ENCODE measurements at regions not wholly inside any gene's neighbourhood (a gene's known extent, or its start where the extent isn't known, plus 50 kb on each side); places are given as distances from the start of the nearest gene placed in this dataset.
"Not testable (repeated sequence)": the region's sequence is repeated elsewhere in the genome, so short reads cannot be mapped to it uniquely, and the experiment has no call there.

DNA sequence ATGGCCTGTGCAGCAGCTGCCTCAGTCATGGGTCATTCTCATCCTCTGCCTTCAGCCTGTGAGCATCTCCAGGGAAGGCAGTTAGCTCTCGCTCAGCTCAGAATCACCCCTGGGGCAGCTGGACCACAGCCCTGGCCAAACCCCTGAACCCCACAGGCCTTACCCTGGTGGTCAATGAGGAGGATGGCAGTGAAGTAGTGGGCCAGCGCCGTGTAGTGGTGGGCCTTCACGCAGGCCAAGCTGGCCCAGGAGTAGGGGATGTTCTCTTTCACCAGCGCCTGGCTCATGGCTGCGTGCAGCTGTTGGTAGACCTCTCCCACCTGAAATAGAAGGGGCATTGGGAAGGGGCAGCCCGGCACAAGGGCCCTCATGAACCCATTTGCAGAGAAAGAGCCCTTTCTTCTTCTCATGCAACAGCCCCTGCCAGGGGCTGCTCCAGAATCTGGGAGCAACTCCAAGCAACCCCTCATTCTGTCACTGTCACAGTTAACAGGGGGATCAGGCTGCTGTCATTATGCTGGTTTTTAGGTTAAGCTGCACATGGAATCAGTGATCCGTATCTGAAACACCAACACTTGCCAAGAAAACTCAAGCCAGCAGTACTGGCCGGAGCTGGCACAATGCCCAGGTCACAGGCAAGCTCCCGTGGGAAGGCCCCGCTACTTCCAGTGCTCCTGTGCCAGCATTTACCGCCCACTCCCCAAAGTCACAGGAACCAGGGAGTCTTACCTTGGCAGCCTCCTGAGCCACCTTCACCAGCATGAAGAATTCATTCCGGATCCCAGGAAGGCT, 290.2 kb downstream of the GOLGA6L6 start:
- not testable (repeated sequence) for DNase-seq (ENCODE audit: low read depth); H3K27me3 ChIP-seq (ENCODE audit: control insufficient read depth, insufficient read depth, low read length); H3K36me3 ChIP-seq (ENCODE audit: control insufficient read depth, insufficient read depth, low read length); H3K4me3 ChIP-seq (ENCODE audit: low read depth, low read length)

DNA sequence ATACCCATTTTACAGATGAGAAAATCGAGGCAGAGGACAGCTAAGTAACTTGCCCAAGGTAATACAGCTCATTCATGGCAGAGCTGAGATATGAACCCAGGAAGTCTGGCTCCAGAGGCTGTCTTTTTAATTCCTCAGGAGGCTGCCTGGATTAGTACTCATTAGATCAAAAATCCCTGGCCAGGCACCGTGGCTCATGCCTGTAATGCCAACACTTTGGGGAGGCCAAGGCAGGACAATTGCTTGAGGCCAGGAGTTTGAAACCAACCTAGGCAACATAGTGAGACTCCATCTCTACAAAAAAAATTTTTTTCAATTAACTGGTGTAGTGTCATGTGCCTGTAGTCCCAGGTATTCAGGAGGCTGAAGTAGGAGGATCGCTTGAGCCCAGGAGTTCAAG, 291.4 kb downstream of the GOLGA6L6 start:
- not testable (repeated sequence) for H3K36me3 ChIP-seq (ENCODE audit: control insufficient read depth, insufficient read depth, low read length); DNase-seq (ENCODE audit: low read depth); H3K4me3 ChIP-seq (ENCODE audit: low read depth, low read length); H3K27me3 ChIP-seq (ENCODE audit: control insufficient read depth, insufficient read depth, low read length)

DNA sequence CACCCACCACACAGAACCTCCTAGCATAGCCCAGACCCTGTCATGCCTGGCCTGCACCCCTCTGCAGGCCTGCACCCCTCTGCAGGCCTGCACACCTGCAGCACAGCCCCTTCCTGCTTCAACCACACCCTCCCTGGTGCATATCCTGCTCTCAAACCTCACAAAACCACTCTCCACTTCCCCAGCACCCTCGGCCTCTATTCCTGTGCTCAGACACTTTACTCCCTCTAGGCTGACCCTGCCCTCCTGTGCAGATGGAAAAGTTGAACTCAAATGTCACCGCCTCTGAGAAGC, 292.0 kb downstream of the GOLGA6L6 start:
- H3K27me3 ChIP-seq (ENCODE audit: control insufficient read depth, insufficient read depth, low read length); DNase-seq (ENCODE audit: low read depth); H3K4me3 ChIP-seq (ENCODE audit: low read depth, low read length); H3K36me3 ChIP-seq (ENCODE audit: control insufficient read depth, insufficient read depth, low read length): not testable (repeated sequence)

DNA sequence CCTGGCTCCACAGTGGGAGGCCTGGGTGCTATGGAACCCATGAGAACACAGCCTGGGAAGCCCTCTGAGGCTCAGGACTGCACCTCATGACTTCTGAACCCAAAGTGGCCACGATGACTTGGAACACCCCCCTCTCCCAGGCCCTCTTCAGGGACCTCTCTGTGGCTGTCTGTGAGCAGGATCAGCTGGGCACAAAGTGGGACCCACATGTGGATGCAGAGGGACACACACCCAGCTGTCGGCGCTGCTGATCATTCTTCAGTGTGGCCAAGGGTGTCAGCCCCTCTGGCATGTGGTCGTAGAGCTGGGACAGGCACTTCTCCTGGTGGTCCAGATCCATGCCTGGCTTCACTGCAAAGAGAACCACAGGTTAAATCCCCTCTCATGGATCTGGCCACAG, 293.2 kb downstream of the GOLGA6L6 start:
- H3K4me3 ChIP-seq (ENCODE audit: low read depth, low read length); H3K27me3 ChIP-seq (ENCODE audit: control insufficient read depth, insufficient read depth, low read length); DNase-seq (ENCODE audit: low read depth); H3K36me3 ChIP-seq (ENCODE audit: control insufficient read depth, insufficient read depth, low read length): not testable (repeated sequence)

DNA sequence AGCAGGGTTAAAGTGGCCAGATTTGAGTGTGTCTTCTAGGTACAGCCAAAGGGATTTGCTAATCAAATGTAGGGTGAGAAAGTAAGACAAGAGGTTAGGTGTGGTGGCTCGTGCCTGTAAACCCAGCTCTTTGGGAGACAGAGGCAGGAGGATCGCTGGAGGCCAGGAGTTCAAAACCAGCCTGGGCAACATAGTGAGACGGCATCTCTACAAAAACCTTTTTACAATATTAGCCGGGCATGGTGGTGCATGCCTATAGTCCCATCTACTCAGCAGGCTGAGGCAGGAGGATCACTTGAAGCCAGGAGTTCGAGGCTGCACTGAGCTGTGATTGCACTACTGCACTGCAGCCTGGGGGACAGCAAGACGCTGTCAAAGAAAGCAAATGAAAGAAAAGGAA, 294.5 kb downstream of the GOLGA6L6 start:
- not testable (repeated sequence) for DNase-seq (ENCODE audit: low read depth); H3K4me3 ChIP-seq (ENCODE audit: low read depth, low read length); H3K36me3 ChIP-seq (ENCODE audit: control insufficient read depth, insufficient read depth, low read length); H3K27me3 ChIP-seq (ENCODE audit: control insufficient read depth, insufficient read depth, low read length)

DNA sequence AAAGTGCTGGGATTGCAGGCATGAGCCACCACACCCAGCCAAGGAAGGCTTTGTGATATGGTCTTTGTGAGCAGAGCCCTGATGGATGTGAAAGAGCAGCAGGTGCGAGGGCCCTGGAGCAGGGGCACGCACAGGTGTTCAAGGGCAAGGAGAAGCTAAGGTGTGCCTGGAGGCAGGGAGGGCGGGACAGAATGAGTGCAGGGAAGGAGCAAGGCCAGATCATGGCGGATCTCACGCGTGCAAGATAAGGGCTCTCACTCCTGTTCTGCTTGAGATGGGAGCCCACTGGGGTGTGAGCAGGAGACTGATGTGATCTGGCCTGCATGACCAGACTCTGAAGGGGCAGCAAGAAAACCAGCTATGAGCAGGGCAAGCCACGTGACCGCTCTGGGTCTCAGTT, 295.0 kb downstream of the GOLGA6L6 start:
- H3K27me3 ChIP-seq (ENCODE audit: control insufficient read depth, insufficient read depth, low read length); H3K36me3 ChIP-seq (ENCODE audit: control insufficient read depth, insufficient read depth, low read length); H3K4me3 ChIP-seq (ENCODE audit: low read depth, low read length); DNase-seq (ENCODE audit: low read depth): not testable (repeated sequence)

DNA sequence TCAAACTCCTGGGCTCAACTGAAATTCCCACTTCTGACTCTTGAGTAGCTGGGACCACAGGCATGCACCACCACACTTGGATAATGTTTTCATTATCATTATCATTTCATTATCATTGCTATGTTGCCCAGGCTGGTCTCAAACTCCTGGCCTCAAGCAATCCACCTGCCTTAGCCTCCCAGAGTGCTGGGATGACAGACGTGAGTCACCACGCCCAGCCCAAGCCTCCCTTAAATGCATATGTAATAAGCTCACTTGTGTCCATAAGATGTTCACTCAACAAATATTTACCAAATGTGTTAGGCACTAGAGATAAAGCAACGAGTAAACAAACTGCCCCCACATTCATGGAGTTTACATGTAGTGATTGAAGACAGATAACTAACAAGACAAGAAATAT, 295.7 kb downstream of the GOLGA6L6 start:
- not testable (repeated sequence) for H3K4me3 ChIP-seq (ENCODE audit: low read depth, low read length); H3K27me3 ChIP-seq (ENCODE audit: control insufficient read depth, insufficient read depth, low read length); H3K36me3 ChIP-seq (ENCODE audit: control insufficient read depth, insufficient read depth, low read length); DNase-seq (ENCODE audit: low read depth)

DNA sequence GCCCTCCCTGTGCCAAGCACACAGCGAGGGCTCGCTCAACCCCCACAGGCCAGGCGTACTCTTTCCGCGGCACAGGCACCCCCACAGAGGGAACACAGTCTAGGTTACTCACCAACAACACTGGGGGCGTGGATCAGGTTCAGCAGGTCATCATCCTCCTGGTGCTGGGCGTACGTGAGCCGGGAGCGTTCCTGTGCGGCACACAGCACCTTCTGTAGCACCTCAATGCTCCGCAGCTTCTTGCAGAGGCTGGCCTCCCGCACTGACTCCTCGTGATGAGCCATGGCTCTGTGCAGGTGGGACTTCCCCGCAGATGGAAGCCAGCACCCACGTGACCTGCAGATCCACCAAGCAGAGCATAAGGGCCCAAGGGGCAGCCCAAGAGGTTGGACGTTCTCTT, 296.8 kb downstream of the GOLGA6L6 start:
- not testable (repeated sequence) for DNase-seq (ENCODE audit: low read depth); H3K36me3 ChIP-seq (ENCODE audit: control insufficient read depth, insufficient read depth, low read length); H3K4me3 ChIP-seq (ENCODE audit: low read depth, low read length); H3K27me3 ChIP-seq (ENCODE audit: control insufficient read depth, insufficient read depth, low read length)

DNA sequence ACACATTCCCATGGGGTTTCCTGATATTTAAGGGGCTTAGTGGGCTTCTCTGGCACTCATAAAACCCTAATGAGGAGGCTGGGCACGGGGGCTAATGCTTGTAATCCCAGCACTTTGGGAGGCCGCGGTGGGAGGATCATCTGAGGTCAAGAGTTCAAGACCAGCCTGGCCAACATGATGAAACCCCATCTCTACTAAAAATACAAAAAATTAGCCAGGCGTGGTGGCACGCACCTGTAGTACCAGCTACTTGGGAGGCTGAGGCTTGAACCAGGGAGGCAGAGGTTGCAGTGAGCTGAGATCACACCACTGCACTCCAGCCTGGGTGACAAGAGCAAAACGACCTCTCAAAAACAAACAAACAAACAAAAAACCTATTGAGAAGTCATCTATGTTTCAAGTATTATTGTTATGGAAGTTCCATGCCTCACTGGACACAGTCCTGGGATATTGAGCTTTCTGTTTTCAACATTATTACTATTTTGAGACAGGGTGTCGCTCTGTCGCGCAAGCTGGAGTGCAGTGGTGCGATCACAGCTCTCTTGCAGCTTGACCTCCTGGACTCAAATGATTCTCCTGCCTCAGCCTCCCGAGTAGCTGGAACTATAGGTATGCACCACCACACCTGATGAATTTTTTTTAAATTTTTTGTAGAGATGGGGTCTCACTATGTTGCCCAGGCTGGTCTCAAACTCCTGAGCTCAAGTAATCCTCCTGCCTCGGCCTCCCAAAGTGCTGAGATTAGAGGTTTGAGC, 297.9 kb downstream of the GOLGA6L6 start:
- not testable (repeated sequence) for H3K4me3 ChIP-seq (ENCODE audit: low read depth, low read length); H3K27me3 ChIP-seq (ENCODE audit: control insufficient read depth, insufficient read depth, low read length); H3K36me3 ChIP-seq (ENCODE audit: control insufficient read depth, insufficient read depth, low read length); DNase-seq (ENCODE audit: low read depth)

DNA sequence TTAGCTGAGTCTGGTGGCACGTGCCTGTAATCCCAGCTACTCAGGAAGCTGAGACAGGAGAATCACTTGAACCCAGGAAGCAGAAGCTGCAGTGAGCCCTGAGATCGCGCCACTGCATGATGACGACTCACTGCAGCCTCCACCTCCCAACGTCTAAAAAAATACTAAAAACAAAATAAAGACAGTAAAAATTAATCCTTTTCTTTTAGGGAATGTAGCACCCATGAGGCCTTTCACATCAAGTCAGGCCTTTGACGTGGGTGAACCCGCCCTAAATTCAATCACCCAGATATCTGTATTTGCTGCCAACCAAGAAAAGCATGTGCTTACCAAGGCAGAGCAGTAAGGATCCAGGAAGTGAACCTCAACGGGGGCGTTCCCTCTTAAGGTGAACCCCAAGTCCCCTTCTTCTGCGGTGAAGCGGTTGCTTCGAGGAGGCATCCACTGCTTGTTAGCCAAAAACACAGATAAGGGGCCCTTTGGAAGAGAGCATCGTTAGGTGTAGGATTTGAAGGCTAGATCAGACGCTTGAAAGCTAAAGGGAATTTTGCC, 301.2 kb downstream of the GOLGA6L6 start:
- H3K4me3 ChIP-seq (ENCODE audit: low read depth, low read length); H3K36me3 ChIP-seq (ENCODE audit: control insufficient read depth, insufficient read depth, low read length); H3K27me3 ChIP-seq (ENCODE audit: control insufficient read depth, insufficient read depth, low read length); DNase-seq (ENCODE audit: low read depth): not testable (repeated sequence)

DNA sequence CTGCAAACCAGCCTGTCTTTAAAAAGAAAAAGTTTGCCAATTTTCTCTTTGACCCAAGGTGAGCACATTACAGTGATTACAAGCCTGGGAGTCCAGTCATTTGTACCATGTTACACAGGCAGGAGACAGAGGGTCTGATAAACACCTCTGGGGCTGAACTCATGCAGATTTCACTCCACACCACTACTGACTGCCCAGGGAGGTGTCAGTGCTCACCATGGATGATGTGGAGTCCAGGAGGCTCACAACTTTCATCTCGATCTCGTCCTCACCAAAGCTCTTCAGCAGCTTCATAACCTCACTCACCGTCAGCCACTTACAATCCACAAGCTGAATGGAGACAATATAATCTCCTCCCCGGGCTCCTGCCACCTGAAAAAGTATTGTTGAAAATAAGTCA, 302.4 kb downstream of the GOLGA6L6 start:
- not testable (repeated sequence) for H3K36me3 ChIP-seq (ENCODE audit: control insufficient read depth, insufficient read depth, low read length); DNase-seq (ENCODE audit: low read depth); H3K27me3 ChIP-seq (ENCODE audit: control insufficient read depth, insufficient read depth, low read length); H3K4me3 ChIP-seq (ENCODE audit: low read depth, low read length)

DNA sequence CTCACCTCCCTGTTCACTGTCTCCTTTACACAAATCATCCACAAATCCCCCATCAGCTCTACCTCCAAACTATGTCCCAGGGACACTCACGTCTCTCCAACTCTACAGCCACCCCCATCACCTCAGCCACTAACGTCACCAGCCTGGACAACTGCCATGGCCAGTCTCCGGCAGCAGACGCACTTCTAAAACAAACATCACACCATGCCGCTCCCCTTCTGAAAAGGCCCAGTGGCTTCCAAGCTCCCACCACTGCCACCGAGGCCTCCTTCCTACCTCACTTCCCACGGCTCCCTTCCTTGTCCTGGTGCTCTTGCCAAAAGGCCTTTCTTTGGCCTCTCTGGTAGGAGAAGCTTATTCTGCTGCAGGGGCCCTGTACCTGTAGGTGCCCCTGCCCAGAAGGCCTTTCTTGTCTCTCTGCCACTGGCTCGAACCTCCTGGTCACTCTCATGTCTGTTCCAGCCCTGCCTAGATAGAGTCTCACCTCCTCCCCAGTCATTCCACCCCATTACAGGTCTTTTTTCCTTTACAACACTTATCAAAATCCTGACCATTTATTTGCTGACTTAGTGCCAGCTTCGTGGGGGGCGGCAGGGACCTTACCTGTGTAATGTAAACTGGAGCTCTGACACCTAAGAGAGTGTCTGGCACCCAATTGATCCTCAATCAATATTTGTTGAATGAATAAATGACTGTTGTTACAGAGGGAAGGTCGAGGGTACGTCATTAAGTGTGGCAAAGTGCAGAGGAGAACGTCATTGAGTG, 304.2 kb downstream of the GOLGA6L6 start:
- H3K4me3 ChIP-seq (ENCODE audit: low read depth, low read length); DNase-seq (ENCODE audit: low read depth); H3K36me3 ChIP-seq (ENCODE audit: control insufficient read depth, insufficient read depth, low read length); H3K27me3 ChIP-seq (ENCODE audit: control insufficient read depth, insufficient read depth, low read length): not testable (repeated sequence)

DNA sequence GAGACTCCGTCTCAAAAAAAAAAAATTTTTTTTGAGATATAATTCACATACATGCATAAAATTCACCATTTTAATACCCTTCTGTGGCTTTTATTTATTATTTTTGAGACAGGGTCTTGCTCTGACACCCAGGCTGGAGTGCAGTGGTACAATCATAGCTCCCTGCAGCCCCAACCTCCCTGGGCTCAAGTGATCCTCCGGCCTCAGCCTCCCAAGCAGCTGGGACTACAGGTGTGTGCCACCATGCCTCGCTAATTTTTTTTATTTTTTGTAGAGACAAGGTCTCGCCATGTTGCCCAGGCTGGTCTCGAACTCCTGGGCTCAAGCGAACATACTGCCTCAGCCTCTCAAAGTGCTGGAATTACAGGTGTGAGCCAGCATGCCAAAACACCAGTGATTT, 305.9 kb downstream of the GOLGA6L6 start:
- not testable (repeated sequence) for H3K27me3 ChIP-seq (ENCODE audit: control insufficient read depth, insufficient read depth, low read length); H3K36me3 ChIP-seq (ENCODE audit: control insufficient read depth, insufficient read depth, low read length); H3K4me3 ChIP-seq (ENCODE audit: low read depth, low read length); DNase-seq (ENCODE audit: low read depth)

DNA sequence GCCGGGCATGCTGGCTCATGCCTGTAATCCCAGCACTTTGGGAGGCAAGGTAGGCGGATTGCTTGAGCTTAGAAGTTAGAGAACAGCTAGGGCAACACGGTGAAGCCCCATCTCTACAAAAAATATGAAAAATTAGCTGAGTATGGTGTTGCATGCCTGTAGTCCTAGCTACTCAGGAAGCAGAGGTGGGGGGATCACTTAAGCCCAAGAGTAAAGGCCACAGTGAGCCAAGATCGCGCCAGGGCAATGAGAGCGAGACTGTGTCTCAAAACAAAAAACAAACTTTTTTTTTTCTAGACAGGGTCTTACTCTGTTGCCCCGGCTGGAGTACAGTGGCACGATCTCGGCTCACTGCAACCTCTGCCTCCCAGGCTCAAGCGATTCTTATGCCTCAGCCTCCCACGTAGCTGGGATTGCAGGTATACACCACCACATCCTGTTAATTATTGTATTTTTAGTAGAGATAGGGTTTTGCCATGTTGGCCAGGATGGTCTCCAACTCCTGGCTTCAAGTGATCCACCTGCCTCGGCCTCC, 307.5 kb downstream of the GOLGA6L6 start:
- H3K4me3 ChIP-seq (ENCODE audit: low read depth, low read length); H3K27me3 ChIP-seq (ENCODE audit: control insufficient read depth, insufficient read depth, low read length); DNase-seq (ENCODE audit: low read depth); H3K36me3 ChIP-seq (ENCODE audit: control insufficient read depth, insufficient read depth, low read length): not testable (repeated sequence)
